ENCODE measurements at regions not wholly inside any gene's neighbourhood (a gene's known extent, or its start where the extent isn't known, plus 50 kb on each side); places are given as distances from the start of the nearest gene placed in this dataset.

DNA sequence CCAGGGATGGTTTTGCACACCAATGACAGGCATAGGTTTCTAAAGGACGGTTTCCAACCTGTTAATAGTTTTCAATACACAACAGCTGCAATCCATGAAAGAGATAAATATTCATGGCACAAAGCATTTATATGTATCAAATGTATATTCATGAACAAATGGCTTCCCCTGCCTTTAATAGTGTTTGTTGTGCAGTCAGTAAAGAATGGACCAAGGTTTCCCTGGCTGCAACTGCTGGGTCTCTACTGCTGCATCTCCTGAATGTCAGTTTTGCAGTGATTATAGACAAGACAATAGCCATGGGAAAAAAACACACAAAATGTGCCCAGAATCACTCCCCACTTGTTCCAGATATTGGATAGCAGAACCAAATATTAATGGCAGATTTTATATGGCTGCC, 284.1 kb downstream of the BTG1 start:
- Histone ChIP-seq H3K4me3 (no peak overlapping the region), H3K9me3 (no peaks in the 10 kb centered on the region), H3K27ac (no peak overlapping the region), H3K4me1 (no peaks in the 10 kb centered on the region), H3K27me3 (replicated peaks in 1 of 7) (no peaks in the 10 kb centered on the region), H3K36me3 (no peaks in the 10 kb centered on the region)
- TF ChIP-seq POLR2AphosphoS5 (IDR thresholded peaks at IDR 0.05) = no peak
- TF ChIP-seq POLR2A (IDR thresholded peaks at IDR 0.05) = no peak
- TF ChIP-seq, protein P1, sequence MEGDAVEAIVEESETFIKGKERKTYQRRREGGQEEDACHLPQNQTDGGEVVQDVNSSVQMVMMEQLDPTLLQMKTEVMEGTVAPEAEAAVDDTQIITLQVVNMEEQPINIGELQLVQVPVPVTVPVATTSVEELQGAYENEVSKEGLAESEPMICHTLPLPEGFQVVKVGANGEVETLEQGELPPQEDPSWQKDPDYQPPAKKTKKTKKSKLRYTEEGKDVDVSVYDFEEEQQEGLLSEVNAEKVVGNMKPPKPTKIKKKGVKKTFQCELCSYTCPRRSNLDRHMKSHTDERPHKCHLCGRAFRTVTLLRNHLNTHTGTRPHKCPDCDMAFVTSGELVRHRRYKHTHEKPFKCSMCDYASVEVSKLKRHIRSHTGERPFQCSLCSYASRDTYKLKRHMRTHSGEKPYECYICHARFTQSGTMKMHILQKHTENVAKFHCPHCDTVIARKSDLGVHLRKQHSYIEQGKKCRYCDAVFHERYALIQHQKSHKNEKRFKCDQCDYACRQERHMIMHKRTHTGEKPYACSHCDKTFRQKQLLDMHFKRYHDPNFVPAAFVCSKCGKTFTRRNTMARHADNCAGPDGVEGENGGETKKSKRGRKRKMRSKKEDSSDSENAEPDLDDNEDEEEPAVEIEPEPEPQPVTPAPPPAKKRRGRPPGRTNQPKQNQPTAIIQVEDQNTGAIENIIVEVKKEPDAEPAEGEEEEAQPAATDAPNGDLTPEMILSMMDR (IDR thresholded peaks at IDR 0.05 in 8 of 11, conservative IDR thresholded peaks at IDR 0.05 in 3 of 11) = no peak
- DNase-seq = no peak
- WGBS, 5 donors = 79 to 91% (median 87%) methylated on average over 1 of the region's 1 CpG
- intact Hi-C loops (cut with DNase I; ENCODE audit: low total_unique reads) = no loop called here

DNA sequence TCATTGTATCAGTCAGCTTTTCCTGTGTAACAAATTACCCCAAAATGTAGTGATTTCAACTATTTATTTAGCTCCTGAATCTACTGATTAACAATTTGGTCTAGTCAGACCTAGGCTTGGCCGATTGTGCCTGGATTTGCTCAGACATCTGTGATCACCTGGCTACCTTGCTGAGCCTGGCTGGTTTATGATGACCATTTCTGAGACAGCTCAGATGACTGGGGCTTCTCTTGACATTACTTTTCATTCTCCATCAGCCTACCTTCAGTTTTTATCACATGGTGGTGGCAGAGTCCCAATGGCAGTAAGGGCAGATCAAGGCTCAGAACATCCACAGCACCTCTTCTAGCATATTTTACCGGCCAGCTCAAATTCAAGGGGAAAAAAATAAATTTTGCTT, 286.3 kb downstream of the BTG1 start:
- no peaks in the 10 kb centered on the region for H3K9me3 ChIP-seq
- H3K27me3 ChIP-seq (replicated peaks in 1 of 7) = no peaks in the 10 kb centered on the region
- DNase-seq = no peak
- WGBS, 5 donors = 91 to 96% (median 93%) methylated on average over 2 of the region's 2 CpGs
- TF ChIP-seq, protein P1 (IDR thresholded peaks at IDR 0.05 in 8 of 11, conservative IDR thresholded peaks at IDR 0.05 in 3 of 11) = no peak
- TF ChIP-seq POLR2A (IDR thresholded peaks at IDR 0.05) (no peak), POLR2AphosphoS5 (IDR thresholded peaks at IDR 0.05) (no peak)
- no peaks in the 10 kb centered on the region for H3K4me1 ChIP-seq
- no peak overlapping the region for H3K4me3 ChIP-seq
- intact Hi-C loops (cut with DNase I; ENCODE audit: low total_unique reads) = no loop called here
- no peak overlapping the region for H3K27ac ChIP-seq
- H3K36me3 ChIP-seq = no peaks in the 10 kb centered on the region

DNA sequence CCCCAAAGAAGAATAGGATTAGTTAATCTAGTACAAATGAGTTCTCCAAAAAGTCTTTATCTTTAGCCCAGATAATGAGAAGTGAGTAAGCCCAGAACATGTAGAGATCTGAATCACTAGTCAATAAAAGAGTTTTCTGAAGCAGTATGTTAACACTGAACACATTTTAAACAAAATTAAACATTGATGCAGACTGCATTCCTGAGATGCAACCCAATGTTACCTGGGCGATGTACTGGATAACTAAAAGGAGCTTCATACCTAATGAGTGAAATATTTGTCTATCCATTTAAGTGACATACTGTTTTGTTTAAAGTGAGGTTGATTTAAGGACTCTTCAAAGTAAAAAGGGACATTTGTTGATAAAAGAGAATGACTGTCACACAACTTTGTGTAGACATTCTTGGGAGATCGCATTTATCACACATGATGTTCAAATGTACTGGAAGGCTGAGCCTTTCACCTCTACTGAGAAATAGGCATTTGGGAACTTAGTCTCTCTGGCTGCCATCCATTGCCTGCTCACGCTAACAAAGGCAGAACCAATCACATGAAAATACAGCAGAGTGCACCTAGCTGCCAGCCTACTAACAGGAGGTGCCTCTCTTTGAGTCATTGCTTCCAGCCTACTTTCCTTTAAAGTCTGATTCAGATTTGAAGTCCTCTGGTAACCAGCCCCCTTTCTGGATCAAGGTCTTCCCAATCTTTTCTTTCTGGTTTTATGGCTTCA, 287.7 kb downstream of the BTG1 start:
- no peaks in the 10 kb centered on the region for H3K27me3 ChIP-seq (replicated peaks in 1 of 7)
- no peaks in the 10 kb centered on the region for H3K9me3 ChIP-seq
- no peak for DNase-seq
- intact Hi-C loops (cut with DNase I; ENCODE audit: low total_unique reads) = no loop called here
- H3K4me1 ChIP-seq = no peaks in the 10 kb centered on the region
- TF ChIP-seq, protein P1 (IDR thresholded peaks at IDR 0.05 in 8 of 11, conservative IDR thresholded peaks at IDR 0.05 in 3 of 11) = no peak
- TF ChIP-seq POLR2AphosphoS5 (IDR thresholded peaks at IDR 0.05) = no peak
- no peak for TF ChIP-seq POLR2A (IDR thresholded peaks at IDR 0.05)
- no peak overlapping the region for H3K27ac ChIP-seq
- 91 to 99% (median 96%) methylated on average over 3 of the region's 3 CpGs for WGBS, 5 donors
- no peaks in the 10 kb centered on the region for H3K36me3 ChIP-seq
- H3K4me3 ChIP-seq = no peak overlapping the region

DNA sequence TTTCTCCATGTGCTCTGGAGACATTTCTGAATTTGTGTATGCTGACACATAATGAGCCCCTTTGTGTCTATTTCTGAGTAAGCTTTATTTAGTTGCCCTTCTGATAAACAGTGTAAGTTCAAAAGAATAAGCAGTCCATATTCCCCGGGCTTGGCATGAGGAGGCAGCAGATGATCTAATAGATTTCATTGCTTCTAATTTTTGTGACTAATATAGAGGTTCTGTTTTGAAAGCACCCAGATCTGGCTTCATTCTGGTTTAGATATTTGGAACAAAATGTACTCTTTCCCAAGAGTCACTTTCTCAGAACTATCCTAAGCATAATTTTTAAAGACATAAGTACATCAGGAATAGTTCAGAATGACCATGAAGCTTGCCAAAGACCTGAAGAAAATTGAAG, 290.9 kb downstream of the BTG1 start:
- Histone ChIP-seq H3K27ac (peak overlapping the region in 3 of 8 donors; percentile 10 to 56 (median 16)), H3K9me3 (no peaks in the 10 kb centered on the region), H3K36me3 (no peaks in the 10 kb centered on the region), H3K27me3 (replicated peaks in 1 of 7) (no peaks in the 10 kb centered on the region), H3K4me1 (no peaks in the 10 kb centered on the region), H3K4me3 (no peak overlapping the region)
- intact Hi-C loops (cut with DNase I; ENCODE audit: low total_unique reads) = no loop called here
- 0 to 69% (median 1%) methylated on average over 1 of the region's 1 CpG for WGBS, 5 donors
- no peak for DNase-seq
- TF ChIP-seq POLR2A (IDR thresholded peaks at IDR 0.05) = no peak
- no peak for TF ChIP-seq POLR2AphosphoS5 (IDR thresholded peaks at IDR 0.05)
- TF ChIP-seq, protein P1 (IDR thresholded peaks at IDR 0.05 in 8 of 11, conservative IDR thresholded peaks at IDR 0.05 in 3 of 11) = no peak
